Endothelial cell of umbilical vein (primary cell): ENCODE measurements at regions not wholly inside any gene's neighbourhood (a gene's known extent, or its start where the extent isn't known, plus 50 kb on each side); places are given as distances from the start of the nearest gene placed in this dataset.
"Not testable (repeated sequence)": the region's sequence is repeated elsewhere in the genome, so short reads cannot be mapped to it uniquely, and the experiment has no call there.

Experiments
- BruUV-seq: library from RNA; stranded (reverse); fragments of 400-500 nt; replicated peaks from 2 replicates; lab custom pipeline; 2021; lab: Mats Ljungman, UMichigan
- CTCF ChIA-PET: fragments of 300-600, 350-600 bp; sonication (Branson Sonifier 250); formaldehyde crosslinking; loops from one replicate; lab custom pipeline; 2021; ENCODE audit warnings: antibody characterized with exemption, inconsistent platforms; lab: Charles Lee
- POLR2A ChIA-PET: fragments of 300-600, 350-600 bp; sonication (Branson Sonifier 250); formaldehyde crosslinking; loops from one replicate; lab custom pipeline; 2021; ENCODE audit warnings: antibody characterized with exemption, inconsistent platforms; lab: Charles Lee
- DNase-seq: peaks from one replicate; pipeline ENCODE4 v3.0.0-alpha.2; 2011; ENCODE audit warnings: low read depth, low spot score
- FAIRE-seq: peaks from 2 replicates; lab custom pipeline; 2011; peaks lifted over from hg19 to GRCh38; lab: Jason Lieb, UNC
- H2AFZ ChIP-seq: 2 replicates; pipeline ENCODE4 v1.6.0; 2012; ENCODE audit warnings: low read depth, low read length, control low read depth, inconsistent platforms
- H3K27ac ChIP-seq: 2 replicates; pipeline ENCODE4 v1.5.1; 2011; ENCODE audit warnings: low read depth, mild to moderate bottlenecking, control low read depth, low read length, moderate library complexity; ENCODE audit not compliant: insufficient read depth
- H3K27me3 ChIP-seq, 2 experiments: 2 replicates each; pipeline versions ENCODE4 v1.6.0 to v1.6.1; 2011; ENCODE audit warnings: low read length in 2 of 2, mixed read lengths in 1 of 2; ENCODE audit not compliant: control insufficient read depth in 2 of 2, insufficient read depth in 2 of 2
- H3K36me3 ChIP-seq, 2 experiments: 2 replicates in 1 of 2; 3 replicates in 1 of 2; pipeline ENCODE4 v1.5.1; 2011; ENCODE audit warnings: low read length in 2 of 2, mild to moderate bottlenecking in 1 of 2, moderate library complexity in 1 of 2; ENCODE audit not compliant: control insufficient read depth in 2 of 2, insufficient read depth in 2 of 2; ENCODE audit errors: extremely low read depth in 1 of 2
- H3K4me1 ChIP-seq: 3 replicates; pipeline ENCODE4 v1.5.1; 2011; ENCODE audit warnings: mild to moderate bottlenecking, low read length; ENCODE audit not compliant: control insufficient read depth, insufficient read depth; ENCODE audit errors: extremely low read depth
- H3K4me2 ChIP-seq: 2 replicates; pipeline ENCODE4 v1.6.1; 2011; ENCODE audit warnings: low read length, control low read depth, mixed read lengths; ENCODE audit not compliant: insufficient read depth
- H3K4me3 ChIP-seq, 3 experiments: fragments of 200-600 bp in 1 of 3; sonication (generic), shearing (Covaris generic) in 1 of 3; replicated peaks in 1 of 3; 2 replicates each; pipeline ENCODE4 v1.5.1; 2011 to 2016; ENCODE audit warnings: control low read depth in 3 of 3, low read length in 3 of 3, mild to moderate bottlenecking in 2 of 3, inconsistent platforms in 1 of 3, low read depth in 1 of 3, moderate library complexity in 1 of 3; ENCODE audit not compliant: insufficient read depth in 1 of 3
- H3K79me2 ChIP-seq: 2 replicates; pipeline ENCODE4 v1.6.0; 2012; ENCODE audit warnings: low read length, inconsistent platforms; ENCODE audit not compliant: control insufficient read depth, insufficient read depth
- H3K9ac ChIP-seq: replicated peaks from 2 replicates; pipeline ENCODE3; 2011; ENCODE audit warnings: low read length, control low read depth; ENCODE audit not compliant: insufficient read depth; ENCODE audit errors: extremely low read depth
- H3K9me1 ChIP-seq: replicated peaks from 3 replicates; pipeline ENCODE4 v1.6.0; 2011; ENCODE audit warnings: mild to moderate bottlenecking, low read length; ENCODE audit not compliant: control insufficient read depth, insufficient read depth; ENCODE audit errors: extremely low read depth
- H3K9me3 ChIP-seq: replicated peaks from 2 replicates; pipeline ENCODE4 v1.5.1; 2012; ENCODE audit warnings: low read length, inconsistent platforms; ENCODE audit not compliant: control insufficient read depth, insufficient read depth
- H4K20me1 ChIP-seq: replicated peaks from 2 replicates; pipeline ENCODE3; 2011; ENCODE audit warnings: mild to moderate bottlenecking, low read length; ENCODE audit not compliant: control insufficient read depth, insufficient read depth; ENCODE audit errors: extremely low read depth
- EZH2 ChIP-seq: IDR thresholded peaks from 2 replicates; pipeline ENCODE4 v1.6.1; 2012; ENCODE audit warnings: borderline replicate concordance, low read depth, mild to moderate bottlenecking, moderate library complexity, low read length, inconsistent platforms; ENCODE audit not compliant: severe bottlenecking
- FOS ChIP-seq: IDR thresholded peaks from 2 replicates; pipeline ENCODE4 v1.6.1; 2011; ENCODE audit warnings: mild to moderate bottlenecking, low read length, moderate library complexity, borderline replicate concordance; ENCODE audit not compliant: insufficient read depth
- GATA2 ChIP-seq: IDR thresholded peaks from 2 replicates; pipeline ENCODE4 v1.7.0; 2011; ENCODE audit warnings: low read depth, mild to moderate bottlenecking, moderate library complexity, mixed read lengths, low read length; ENCODE audit not compliant: insufficient read length, insufficient read depth
- MYC ChIP-seq: IDR thresholded peaks from one replicate; pipeline ENCODE4 v1.6.1; 2011; ENCODE audit warnings: mild to moderate bottlenecking, low read depth, low read length
- dilution Hi-C: fragments of 300-500 bp; cut with MboI; formaldehyde crosslinking; loops from one replicate; pipeline ENCODE4 v1.15.0; 2019; ENCODE audit warnings: low sequenced_read_pairs; ENCODE audit not compliant: extremely low pct_ligation_motif_present
- intact Hi-C: fragments of 100-400 bp; cut with micrococcal nuclease; formaldehyde crosslinking; loops from one replicate; pipeline ENCODE4 v1.10.0; 2022
- TF ChIP-seq, protein P1 (sequence below): IDR thresholded peaks from 2 replicates; pipeline ENCODE4 v1.6.1; 2011; ENCODE audit not compliant: insufficient read depth, insufficient read length

DNA sequence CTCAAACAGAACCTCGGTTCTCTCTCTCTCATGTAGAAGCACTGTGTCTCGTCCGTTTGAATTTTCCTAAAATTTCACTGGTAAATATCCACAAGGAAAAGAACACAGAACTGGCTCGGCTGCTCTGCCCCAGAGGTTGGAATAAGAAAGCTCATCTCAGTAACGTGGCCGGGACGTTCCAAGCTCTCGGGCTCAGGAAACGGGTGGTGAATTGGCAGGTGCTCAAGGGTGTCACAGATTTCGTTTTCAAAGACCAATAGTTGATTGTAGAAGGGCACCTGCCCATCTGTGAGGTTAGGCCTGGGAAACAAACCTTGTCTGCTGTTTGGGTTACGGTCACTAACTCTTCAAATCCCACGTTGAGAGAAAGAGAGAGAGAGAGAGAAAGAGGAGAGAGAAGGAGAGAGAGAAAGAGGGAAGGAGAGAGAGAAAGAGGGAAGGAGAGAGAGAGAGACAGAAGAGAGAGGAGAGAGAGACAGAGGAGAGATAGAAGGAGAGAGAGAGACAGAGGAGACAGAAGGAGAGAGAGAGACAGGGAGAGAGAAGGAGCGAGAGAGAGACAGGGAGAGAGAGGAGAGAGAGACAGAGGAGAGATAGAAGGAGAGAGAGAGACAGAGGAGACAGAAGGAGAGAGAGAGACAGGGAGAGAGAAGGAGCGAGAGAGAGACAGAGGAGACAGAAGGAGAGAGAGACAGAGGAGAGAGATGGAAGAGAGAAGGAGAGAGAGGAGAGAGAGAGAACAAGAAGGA, 106.6 kb downstream of the CRLF2 start:
- Histone ChIP-seq H3K9me3 (peaks cover 8% of the 10 kb centered on the region), H3K4me1 (no peaks in the 10 kb centered on the region), H2AFZ (no peak overlapping the region), H3K4me3 (no peak overlapping the region), H3K9me1 (no peaks in the 10 kb centered on the region), H3K79me2 (no peaks in the 10 kb centered on the region), H3K9ac (no peak overlapping the region), H3K27me3 (no peaks in the 10 kb centered on the region), H3K4me2 (no peak overlapping the region), H4K20me1 (no peaks in the 10 kb centered on the region), H3K27ac (no peak overlapping the region), H3K36me3 (no peaks in the 10 kb centered on the region)
- no peak for TF ChIP-seq EZH2
- no peak for TF ChIP-seq FOS
- TF ChIP-seq MYC = no peak
- TF ChIP-seq GATA2 = no peak
- TF ChIP-seq, protein P1, sequence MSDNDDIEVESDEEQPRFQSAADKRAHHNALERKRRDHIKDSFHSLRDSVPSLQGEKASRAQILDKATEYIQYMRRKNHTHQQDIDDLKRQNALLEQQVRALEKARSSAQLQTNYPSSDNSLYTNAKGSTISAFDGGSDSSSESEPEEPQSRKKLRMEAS = no peak
- BruUV-seq = no TSS peak
- ChIA-PET POLR2A (no interaction called here), CTCF (no interaction called here)
- FAIRE-seq = no peak
- no peak for DNase-seq
- dilution Hi-C loops (no loop called here), intact Hi-C loops (no loop called here)

DNA sequence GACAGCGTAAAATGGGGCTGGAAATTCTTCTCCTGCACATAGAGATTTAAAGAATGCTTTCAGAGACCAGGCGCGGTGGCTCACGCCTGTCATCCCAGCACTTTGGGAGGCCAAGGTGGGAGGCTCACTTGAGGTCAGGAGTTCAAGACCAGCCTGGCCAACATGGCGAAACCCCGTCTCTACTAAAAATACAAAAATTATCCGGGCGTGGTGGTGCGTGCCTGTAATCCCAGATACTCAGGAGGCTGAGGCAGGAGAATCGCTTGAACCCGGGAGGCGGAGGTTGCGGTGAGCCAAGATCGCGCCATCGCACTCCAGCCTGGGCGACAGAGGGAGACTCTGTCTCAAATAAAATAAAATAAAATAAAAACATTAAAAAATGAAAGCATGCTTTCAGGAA, 107.4 kb downstream of the CRLF2 start:
- H2AFZ ChIP-seq, H3K36me3 ChIP-seq, H3K9me3 ChIP-seq, FAIRE-seq, BruUV-seq, H3K9me1 ChIP-seq, H3K27ac ChIP-seq, H3K27me3 ChIP-seq, POLR2A ChIA-PET, CTCF ChIA-PET, dilution Hi-C loops, H3K9ac ChIP-seq, H3K4me2 ChIP-seq, DNase-seq, H3K4me1 ChIP-seq, intact Hi-C loops, H4K20me1 ChIP-seq, H3K4me3 ChIP-seq, H3K79me2 ChIP-seq: not testable (repeated sequence)
